Sigmoid colon (tissue), 6 donors: ENCODE measurements at regions not wholly inside any gene's neighbourhood (a gene's known extent, or its start where the extent isn't known, plus 50 kb on each side); places are given as distances from the start of the nearest gene placed in this dataset.

ENCODE experiments used
- DNase-seq: peaks from one replicate; pipeline ENCODE4 v3.0.0-alpha.2; 2019
- H3K27ac ChIP-seq, 4 donors: fragments of 200-600 bp; sonication (generic); one replicate each; pipeline ENCODE4 v1.5.1; 2016 to 2019; ENCODE audit warnings: mild to moderate bottlenecking in 1 of 4
- H3K27me3 ChIP-seq, 3 donors: fragments of 200-600 bp; sonication (generic); one replicate each; pipeline ENCODE4 v1.5.1; 2019; ENCODE audit warnings: mild to moderate bottlenecking in 1 of 3
- H3K36me3 ChIP-seq, 4 donors: fragments of 200-600 bp; sonication (generic); one replicate each; pipeline ENCODE4 v1.5.1; 2016 to 2019
- H3K4me1 ChIP-seq, 4 donors: fragments of 200-600 bp; sonication (generic); one replicate each; pipeline ENCODE4 v1.5.1; 2017 to 2019
- H3K4me3 ChIP-seq, 4 donors: fragments of 200-600 bp; sonication (generic); one replicate each; pipeline ENCODE4 v1.5.1; 2017 to 2019; ENCODE audit warnings: mild to moderate bottlenecking in 2 of 4, moderate library complexity in 1 of 4
- H3K9me3 ChIP-seq, 4 donors: fragments of 200-600 bp in 3 of 4; sonication (generic) in 3 of 4; one replicate each; pipeline versions ENCODE4 v1.5.1 to v1.6.1; 2013 to 2019
- EP300 ChIP-seq, 4 donors: sonication (generic); formaldehyde crosslinking; IDR thresholded peaks; one replicate each; pipeline ENCODE4 v1.6.1; 2017; ENCODE audit warnings: antibody characterized with exemption in 4 of 4
- POLR2A ChIP-seq, 2 donors: fragments of 450-650 bp; IDR thresholded peaks; one replicate each; pipeline ENCODE4 v1.6.1; 2016; ENCODE audit warnings: antibody characterized with exemption in 2 of 2, mild to moderate bottlenecking in 2 of 2, moderate library complexity in 2 of 2
- POLR2AphosphoS5 ChIP-seq, 4 donors: sonication (generic); formaldehyde crosslinking; IDR thresholded peaks; one replicate each; pipeline ENCODE4 v1.6.1; 2017; ENCODE audit warnings: antibody characterized with exemption in 4 of 4
- WGBS, 2 donors: extraction: QIAGEN DNeasy Blood & Tissue Kit; methylation state at CpG; one replicate each; pipeline ENCODE4 v1.1.7; 2013; 5-methylcytosine and 5-hydroxymethylcytosine counted together
- intact Hi-C: fragments of 100-400 bp; cut with DNase I; formaldehyde crosslinking; loops from one replicate; pipeline ENCODE4 v1.15.1; 2023
- TF ChIP-seq, protein P1 (sequence below), 4 experiments: fragments of 450-650 bp in 3 of 4; fragments of 200-600 bp in 1 of 4; IDR thresholded peaks; one replicate each; pipeline ENCODE4 v1.5.1; 2016 to 2019; ENCODE audit warnings: antibody characterized with exemption in 4 of 4, mild to moderate bottlenecking in 3 of 4, moderate library complexity in 2 of 4
- donor health status: healthy with polysubstance abuse.
- donor health status: healthy.

DNA sequence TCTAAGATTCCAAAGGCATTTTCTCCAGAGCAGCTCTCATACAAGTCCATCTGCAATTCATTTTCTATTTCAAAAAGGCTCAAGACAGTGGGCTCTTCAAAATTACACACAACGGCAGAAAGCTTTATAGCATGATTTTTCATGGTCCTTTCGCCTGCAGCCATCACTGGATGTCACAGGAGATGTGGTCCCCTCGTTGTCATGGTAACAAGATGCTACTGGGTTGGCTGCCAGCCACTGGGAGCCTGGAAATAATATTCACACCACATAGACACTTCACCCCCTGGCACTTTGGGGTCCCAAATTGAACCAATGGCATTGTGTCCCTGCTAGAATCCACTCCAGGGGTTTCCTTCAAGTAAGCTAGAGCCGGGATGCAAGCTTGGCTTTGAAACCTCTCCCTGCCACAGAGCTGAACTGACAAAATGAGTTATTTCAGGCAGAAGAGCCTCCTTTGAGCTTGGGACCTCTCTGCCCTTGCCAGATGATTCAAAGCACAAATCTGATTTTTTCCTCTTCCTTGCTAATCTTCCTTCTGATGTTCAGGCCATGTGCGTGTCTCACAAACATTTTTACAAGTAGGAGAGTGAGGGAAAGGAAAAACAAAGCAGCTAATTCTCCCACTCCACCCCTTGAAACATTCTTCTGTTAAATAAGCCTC is 512.6 kb upstream of the ADAMTS9 start:
- no peak overlapping the region for H3K27ac ChIP-seq
- no peak overlapping the region for H3K4me3 ChIP-seq
- no peaks in the 10 kb centered on the region for H3K27me3 ChIP-seq
- H3K36me3 ChIP-seq, result no peaks in the 10 kb centered on the region
- TF ChIP-seq POLR2AphosphoS5 (IDR thresholded peaks at IDR 0.05), result no peak
- TF ChIP-seq, protein P1, sequence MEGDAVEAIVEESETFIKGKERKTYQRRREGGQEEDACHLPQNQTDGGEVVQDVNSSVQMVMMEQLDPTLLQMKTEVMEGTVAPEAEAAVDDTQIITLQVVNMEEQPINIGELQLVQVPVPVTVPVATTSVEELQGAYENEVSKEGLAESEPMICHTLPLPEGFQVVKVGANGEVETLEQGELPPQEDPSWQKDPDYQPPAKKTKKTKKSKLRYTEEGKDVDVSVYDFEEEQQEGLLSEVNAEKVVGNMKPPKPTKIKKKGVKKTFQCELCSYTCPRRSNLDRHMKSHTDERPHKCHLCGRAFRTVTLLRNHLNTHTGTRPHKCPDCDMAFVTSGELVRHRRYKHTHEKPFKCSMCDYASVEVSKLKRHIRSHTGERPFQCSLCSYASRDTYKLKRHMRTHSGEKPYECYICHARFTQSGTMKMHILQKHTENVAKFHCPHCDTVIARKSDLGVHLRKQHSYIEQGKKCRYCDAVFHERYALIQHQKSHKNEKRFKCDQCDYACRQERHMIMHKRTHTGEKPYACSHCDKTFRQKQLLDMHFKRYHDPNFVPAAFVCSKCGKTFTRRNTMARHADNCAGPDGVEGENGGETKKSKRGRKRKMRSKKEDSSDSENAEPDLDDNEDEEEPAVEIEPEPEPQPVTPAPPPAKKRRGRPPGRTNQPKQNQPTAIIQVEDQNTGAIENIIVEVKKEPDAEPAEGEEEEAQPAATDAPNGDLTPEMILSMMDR (IDR thresholded peaks at IDR 0.05), result no peak
- TF ChIP-seq EP300 (IDR thresholded peaks at IDR 0.05), result no peak
- no peak for TF ChIP-seq POLR2A (IDR thresholded peaks at IDR 0.05)
- H3K4me1 ChIP-seq, result peaks cover 0 to 19% (median 10%) of the 10 kb centered on the region in 4 donors
- H3K9me3 ChIP-seq, result no peaks in the 10 kb centered on the region
- intact Hi-C loops, result no loop called here
- no peak for DNase-seq
- WGBS, 2 donors, result 78 to 81% methylated on average over 5 of the region's 5 CpGs

DNA sequence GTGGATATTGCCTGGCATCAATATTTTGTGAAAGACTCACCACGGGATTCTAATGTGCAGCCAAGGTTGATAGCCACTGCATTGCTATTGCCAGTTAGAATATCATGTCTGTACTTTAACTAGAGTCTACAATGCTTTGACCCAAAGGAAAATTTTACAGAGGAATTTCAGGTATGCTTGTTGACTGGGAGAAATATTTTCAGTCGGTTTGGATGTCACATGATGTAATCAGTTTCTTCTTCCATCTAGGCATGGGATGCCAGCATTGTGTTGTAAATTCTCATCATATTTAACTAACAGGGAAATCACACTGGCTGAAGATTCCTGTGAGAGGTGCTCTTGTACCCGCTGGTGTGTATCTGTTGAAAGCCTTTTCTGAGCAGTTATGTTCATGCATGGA is 508.9 kb upstream of the ADAMTS9 start:
- Histone ChIP-seq H3K27me3 (no peaks in the 10 kb centered on the region), H3K4me1 (peaks cover 0 to 13% (median 3%) of the 10 kb centered on the region in 4 donors), H3K9me3 (no peaks in the 10 kb centered on the region), H3K36me3 (no peaks in the 10 kb centered on the region), H3K27ac (no peak overlapping the region), H3K4me3 (no peak overlapping the region)
- WGBS, 2 donors, result 66 to 67% methylated on average over 3 of the region's 3 CpGs
- no peak for TF ChIP-seq EP300 (IDR thresholded peaks at IDR 0.05)
- TF ChIP-seq, protein P1 (IDR thresholded peaks at IDR 0.05), result no peak
- intact Hi-C loops, result no loop called here
- DNase-seq, result no peak

DNA sequence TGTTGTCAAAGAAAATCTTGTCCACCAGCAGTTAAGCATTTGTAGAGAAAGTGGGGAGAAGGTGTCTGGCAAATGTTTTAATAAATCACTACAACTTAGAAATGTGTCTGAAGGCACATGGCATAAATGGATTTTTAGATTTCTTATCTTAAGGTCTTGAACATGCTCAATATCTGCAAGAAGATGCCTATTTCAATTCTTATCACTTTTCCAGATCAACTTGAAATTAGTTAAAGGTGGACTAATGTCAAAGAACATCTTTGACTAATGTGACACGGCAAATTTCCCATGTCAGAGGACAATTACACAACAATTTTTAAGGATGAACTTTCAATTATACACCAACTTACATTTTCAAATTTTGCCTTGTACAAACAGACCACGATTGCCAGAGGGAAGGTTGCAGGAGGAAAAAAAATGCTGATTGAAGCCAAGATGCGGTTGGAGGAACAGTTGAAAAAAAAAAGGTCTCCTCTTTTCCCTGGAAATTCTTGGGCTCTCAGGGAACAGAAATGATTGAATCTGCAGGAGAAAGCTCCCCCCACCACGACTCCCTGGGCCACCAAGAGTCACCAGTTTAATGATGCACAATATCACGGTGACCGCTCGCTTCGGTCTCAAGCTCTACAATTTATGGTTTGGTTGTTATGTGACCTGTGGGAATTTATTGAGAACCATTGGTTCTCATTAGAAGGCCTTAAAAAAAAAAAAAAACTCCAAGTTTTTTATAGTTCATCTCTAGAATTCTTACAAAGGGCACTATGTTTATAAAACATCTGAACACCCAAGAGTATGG is 507.6 kb upstream of the ADAMTS9 start:
- intact Hi-C loops, result no loop called here

GRCh38 chr3:65194744-65195143 is 506.9 kb upstream of the ADAMTS9 start:
- peaks cover 0 to 17% (median 3%) of the 10 kb centered on the region in 4 donors for H3K4me1 ChIP-seq
- no peak overlapping the region for H3K4me3 ChIP-seq
- no peak overlapping the region for H3K27ac ChIP-seq
- TF ChIP-seq EP300 (IDR thresholded peaks at IDR 0.05) (no peak), POLR2AphosphoS5 (IDR thresholded peaks at IDR 0.05) (no peak), POLR2A (IDR thresholded peaks at IDR 0.05) (no peak)
- TF ChIP-seq, protein P1 (IDR thresholded peaks at IDR 0.05), result no peak
- 91 to 95% methylated on average over 4 of the region's 4 CpGs for WGBS, 2 donors
- no peak for DNase-seq
- no peaks in the 10 kb centered on the region for H3K36me3 ChIP-seq
- H3K27me3 ChIP-seq, result no peaks in the 10 kb centered on the region
- intact Hi-C loops, result no loop called here
- H3K9me3 ChIP-seq, result no peaks in the 10 kb centered on the region

More for the DNA sequence above, 507.6 kb upstream of the ADAMTS9 start:
- Histone ChIP-seq H3K4me1 (peaks cover 0 to 17% (median 3%) of the 10 kb centered on the region in 4 donors), H3K9me3 (no peaks in the 10 kb centered on the region), H3K27me3 (no peaks in the 10 kb centered on the region), H3K4me3 (no peak overlapping the region), H3K36me3 (no peaks in the 10 kb centered on the region), H3K27ac (no peak overlapping the region)
- 84 to 86% methylated on average over 8 of the region's 8 CpGs for WGBS, 2 donors
- TF ChIP-seq POLR2A (IDR thresholded peaks at IDR 0.05), result no peak
- no peak for TF ChIP-seq EP300 (IDR thresholded peaks at IDR 0.05)
- no peak for TF ChIP-seq POLR2AphosphoS5 (IDR thresholded peaks at IDR 0.05)
- TF ChIP-seq, protein P1 (IDR thresholded peaks at IDR 0.05), result no peak
- DNase-seq, result no peak
